ENCODE measurements at regions not wholly inside any gene's neighbourhood (a gene's known extent, or its start where the extent isn't known, plus 50 kb on each side); places are given as distances from the start of the nearest gene placed in this dataset.

GRCh38 chr2:5841126-5841525 is 148.9 kb downstream of the SOX11 start:
- no peaks in the 10 kb centered on the region for H3K9me2 ChIP-seq (replicated peaks; ENCODE audit: low read depth, low read length)
- H4K20me1 ChIP-seq (ENCODE audit: insufficient read depth, low read length, poor library complexity, severe bottlenecking): no peaks in the 10 kb centered on the region
- no peak overlapping the region for H3K4me2 ChIP-seq (ENCODE audit: low read depth, low read length, poor library complexity, severe bottlenecking)
- no peaks in the 10 kb centered on the region for H3K4me1 ChIP-seq (ENCODE audit: insufficient read depth, low read length, poor library complexity, severe bottlenecking)
- no peaks in the 10 kb centered on the region for H3K79me2 ChIP-seq (ENCODE audit: insufficient read depth, low read length)
- H3K9me3 ChIP-seq (ENCODE audit: insufficient read depth, low read depth, low read length): no peaks in the 10 kb centered on the region; the same call in 1 of the 2 replicates
- no peak overlapping the region for H3K4me3 ChIP-seq (ENCODE audit: low read length, poor library complexity, severe bottlenecking)
- TF ChIP-seq CTCF (conservative IDR thresholded peaks at IDR 0.05; ENCODE audit: low read length) (no peak), EZH2phosphoT487 (IDR thresholded peaks at IDR 0.05; ENCODE audit: borderline replicate concordance) (no peak)
- no peak overlapping the region for H3K9ac ChIP-seq (ENCODE audit: low read depth, low read length, poor library complexity, severe bottlenecking)
- no peaks in the 10 kb centered on the region for H3F3A ChIP-seq (ENCODE audit: low read depth)
- H3K27me3 ChIP-seq (ENCODE audit: insufficient read depth, low read length, poor library complexity, severe bottlenecking): no peaks in the 10 kb centered on the region
- H2AFZ ChIP-seq (ENCODE audit: low read length): no peak overlapping the region
- H3K36me3 ChIP-seq (ENCODE audit: insufficient read depth, low read length): no peaks in the 10 kb centered on the region

- H4K20me1 ChIP-seq (ENCODE audit: insufficient read depth, low read length, poor library complexity, severe bottlenecking): no peaks in the 10 kb centered on the region
- no peaks in the 10 kb centered on the region for H3K4me1 ChIP-seq (ENCODE audit: insufficient read depth, low read length, poor library complexity, severe bottlenecking)
- TF ChIP-seq EZH2phosphoT487 (IDR thresholded peaks at IDR 0.05; ENCODE audit: borderline replicate concordance): no peak
- TF ChIP-seq CTCF (conservative IDR thresholded peaks at IDR 0.05; ENCODE audit: low read length): no peak
- H3F3A ChIP-seq (ENCODE audit: low read depth): no peaks in the 10 kb centered on the region
- no peaks in the 10 kb centered on the region for H3K27me3 ChIP-seq (ENCODE audit: insufficient read depth, low read length, poor library complexity, severe bottlenecking)
- no peak overlapping the region for H3K9ac ChIP-seq (ENCODE audit: low read depth, low read length, poor library complexity, severe bottlenecking)
- H3K9me3 ChIP-seq (ENCODE audit: insufficient read depth, low read depth, low read length): no peaks in the 10 kb centered on the region; the same call in 1 of the 2 replicates
- no peaks in the 10 kb centered on the region for H3K79me2 ChIP-seq (ENCODE audit: insufficient read depth, low read length)
- H3K4me3 ChIP-seq (ENCODE audit: low read length, poor library complexity, severe bottlenecking): no peak overlapping the region
- H3K36me3 ChIP-seq (ENCODE audit: insufficient read depth, low read length): no peaks in the 10 kb centered on the region
- H3K4me2 ChIP-seq (ENCODE audit: low read depth, low read length, poor library complexity, severe bottlenecking): no peak overlapping the region
- H2AFZ ChIP-seq (ENCODE audit: low read length): no peak overlapping the region
- H3K9me2 ChIP-seq (replicated peaks; ENCODE audit: low read depth, low read length): no peaks in the 10 kb centered on the region
These were observed 150.1 kb downstream of the SOX11 start for GRCh38 chr2:5842326-5842725.

GRCh38 chr2:5845798-5846330 is 153.7 kb downstream of the SOX11 start:
- no peaks in the 10 kb centered on the region; the same call in 1 of the 2 replicates for H3K9me3 ChIP-seq (ENCODE audit: insufficient read depth, low read depth, low read length)
- no peak overlapping the region for H3K4me3 ChIP-seq (ENCODE audit: low read length, poor library complexity, severe bottlenecking)
- H3K79me2 ChIP-seq (ENCODE audit: insufficient read depth, low read length): no peaks in the 10 kb centered on the region
- H3K27me3 ChIP-seq (ENCODE audit: insufficient read depth, low read length, poor library complexity, severe bottlenecking): no peaks in the 10 kb centered on the region
- no peaks in the 10 kb centered on the region for H4K20me1 ChIP-seq (ENCODE audit: insufficient read depth, low read length, poor library complexity, severe bottlenecking)
- H3K4me2 ChIP-seq (ENCODE audit: low read depth, low read length, poor library complexity, severe bottlenecking): no peak overlapping the region
- no peaks in the 10 kb centered on the region for H3F3A ChIP-seq (ENCODE audit: low read depth)
- H2AFZ ChIP-seq (ENCODE audit: low read length): no peak overlapping the region
- H3K9ac ChIP-seq (ENCODE audit: low read depth, low read length, poor library complexity, severe bottlenecking): no peak overlapping the region
- no peaks in the 10 kb centered on the region for H3K36me3 ChIP-seq (ENCODE audit: insufficient read depth, low read length)
- H3K4me1 ChIP-seq (ENCODE audit: insufficient read depth, low read length, poor library complexity, severe bottlenecking): no peaks in the 10 kb centered on the region
- H3K9me2 ChIP-seq (replicated peaks; ENCODE audit: low read depth, low read length): no peaks in the 10 kb centered on the region
- TF ChIP-seq EZH2phosphoT487 (IDR thresholded peaks at IDR 0.05; ENCODE audit: borderline replicate concordance) (no peak), CTCF (conservative IDR thresholded peaks at IDR 0.05; ENCODE audit: low read length) (no peak)

Data from Loucy (cell line).